GM19455 (cell line): ENCODE measurements at regions not wholly inside any gene's neighbourhood (a gene's known extent, or its start where the extent isn't known, plus 50 kb on each side); places are given as distances from the start of the nearest gene placed in this dataset.
A peak's percentile ranks its signal among the peaks of the same experiment; 100 is the strongest.
"Not testable (repeated sequence)": the region's sequence is repeated elsewhere in the genome, so short reads cannot be mapped to it uniquely, and the experiment has no call there.

Experiments
- ATAC-seq: cut with Tn5 transposase; IDR thresholded peaks from one replicate; pipeline ENCODE4 v1.9.1; 2021; ENCODE audit not compliant: unreplicated experiment

DNA sequence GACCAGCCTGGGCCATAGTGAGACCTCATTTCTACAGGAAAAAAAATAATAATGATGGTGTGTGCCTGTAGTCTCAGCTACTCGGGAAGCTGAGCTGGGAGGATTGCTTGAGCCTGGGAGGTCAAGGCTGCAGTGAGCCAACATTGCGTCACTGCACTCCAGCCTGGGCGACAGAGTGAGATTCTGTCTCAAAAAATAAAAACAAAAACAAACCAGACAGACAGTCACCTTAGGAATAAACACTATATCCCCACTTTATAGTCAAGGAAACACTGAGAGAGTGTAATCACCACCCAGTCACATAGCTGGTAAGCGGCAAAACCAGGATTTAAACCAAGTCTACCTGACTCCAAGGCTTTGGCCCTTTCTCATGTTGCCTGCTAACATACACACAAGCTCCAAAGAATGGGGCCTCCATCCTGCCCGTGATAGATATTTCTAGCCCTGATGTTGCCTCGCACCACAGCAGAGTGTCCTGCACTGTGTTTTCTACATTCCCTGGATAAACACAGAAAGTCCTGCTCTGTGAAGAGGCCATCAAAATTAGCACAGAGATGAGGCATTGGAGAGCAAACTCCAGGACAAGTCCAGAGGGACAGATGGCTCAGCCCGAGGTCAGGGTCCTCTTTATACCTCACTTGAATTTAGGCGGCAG is 66.1 kb upstream of the SMURF2 start:
- no peak for ATAC-seq

DNA sequence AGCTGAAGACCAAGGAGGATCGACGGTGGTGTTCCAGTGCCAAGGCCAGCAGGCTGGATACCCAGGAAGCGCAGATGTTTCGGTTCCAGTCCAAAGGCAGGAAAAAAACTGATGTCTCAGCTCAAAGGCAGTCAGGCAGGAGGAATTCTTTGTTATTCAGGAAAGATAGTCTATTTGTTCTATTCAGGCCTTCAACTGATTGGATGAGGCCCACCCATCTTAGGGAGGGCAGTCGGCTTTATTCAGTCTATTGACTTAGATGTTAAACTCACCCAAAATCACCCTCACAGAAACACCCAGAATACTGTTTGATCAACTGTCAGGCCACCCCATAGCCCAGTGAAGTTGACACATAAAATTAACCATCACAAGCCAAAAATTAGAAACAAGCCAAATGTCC is 63.9 kb upstream of the SMURF2 start:
- not testable (repeated sequence) for ATAC-seq

- not testable (repeated sequence) for ATAC-seq
Observed at GRCh38 chr17:64724246-64724645, 62.1 kb upstream of the SMURF2 start.

GRCh38 chr17:64723781-64724180 is 61.7 kb upstream of the SMURF2 start:
- ATAC-seq = no peak

- ATAC-seq = not testable (repeated sequence)
Observed at GRCh38 chr17:64721556-64721955, 59.4 kb upstream of the SMURF2 start.

DNA sequence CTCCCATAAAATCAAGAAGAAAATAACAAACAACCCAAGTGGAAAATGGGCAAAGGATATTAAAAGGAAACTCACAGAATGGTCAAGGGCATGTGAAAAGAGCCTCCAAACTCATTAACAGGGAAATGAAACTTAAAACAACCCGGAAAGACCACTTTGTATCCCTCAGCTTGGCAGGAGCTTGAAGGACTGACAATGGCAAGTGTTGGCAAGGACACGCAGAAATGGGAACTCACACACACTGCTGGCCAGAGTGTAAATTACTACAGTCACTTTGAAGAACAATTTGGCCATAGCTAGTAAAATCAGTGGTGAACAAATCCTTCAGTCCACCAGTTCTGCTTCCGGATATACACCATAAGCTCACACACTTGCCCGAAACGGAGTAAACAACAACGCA is 58.1 kb upstream of the SMURF2 start:
- not testable (repeated sequence) for ATAC-seq

DNA sequence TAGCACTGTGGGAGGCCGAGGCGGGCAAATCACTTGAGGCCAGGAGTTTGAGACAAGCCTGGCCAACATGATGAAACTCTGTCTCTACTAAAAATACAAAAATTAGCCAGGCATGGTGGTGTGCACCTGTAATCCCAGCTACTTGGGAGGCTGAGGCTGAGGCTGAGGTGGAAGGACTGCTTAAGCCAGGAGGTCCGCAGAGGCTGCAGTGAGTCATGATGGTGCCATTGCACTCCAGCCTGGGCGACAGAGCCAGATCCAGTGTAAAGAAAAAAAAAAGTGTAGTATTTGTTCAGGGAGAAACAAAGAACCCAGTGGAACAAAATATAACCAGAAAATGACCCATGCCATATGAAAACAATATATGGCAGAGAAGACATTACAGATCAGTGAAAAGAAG is 57.4 kb upstream of the SMURF2 start:
- ATAC-seq = not testable (repeated sequence)

DNA sequence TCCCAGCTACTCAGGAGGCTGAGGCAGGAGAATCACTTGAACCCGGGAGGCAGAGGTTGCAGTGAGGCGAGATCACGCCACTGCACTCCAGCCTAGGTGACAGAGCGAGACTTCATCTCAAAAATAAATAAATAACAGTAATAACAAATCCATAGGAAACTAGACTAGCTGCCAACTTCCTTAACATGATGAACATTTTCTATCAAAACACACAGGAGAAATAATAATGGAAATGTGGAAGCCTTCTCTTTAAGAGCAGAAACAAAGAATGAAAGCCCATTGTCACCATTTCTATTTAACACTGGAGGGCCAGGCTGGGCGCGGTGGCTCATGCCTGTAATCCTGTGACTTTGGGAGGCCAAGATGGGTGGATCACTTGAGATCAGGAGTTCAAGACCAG is 56.7 kb upstream of the SMURF2 start:
- ATAC-seq = not testable (repeated sequence)

- ATAC-seq = no peak
Observed at GRCh38 chr17:64718058-64718457, 56.0 kb upstream of the SMURF2 start.

GRCh38 chr17:64716496-64716895 is 54.4 kb upstream of the SMURF2 start:
- ATAC-seq = not testable (repeated sequence)

- ATAC-seq = not testable (repeated sequence)
Observed at GRCh38 chr17:64713786-64714185, 51.7 kb upstream of the SMURF2 start.

DNA sequence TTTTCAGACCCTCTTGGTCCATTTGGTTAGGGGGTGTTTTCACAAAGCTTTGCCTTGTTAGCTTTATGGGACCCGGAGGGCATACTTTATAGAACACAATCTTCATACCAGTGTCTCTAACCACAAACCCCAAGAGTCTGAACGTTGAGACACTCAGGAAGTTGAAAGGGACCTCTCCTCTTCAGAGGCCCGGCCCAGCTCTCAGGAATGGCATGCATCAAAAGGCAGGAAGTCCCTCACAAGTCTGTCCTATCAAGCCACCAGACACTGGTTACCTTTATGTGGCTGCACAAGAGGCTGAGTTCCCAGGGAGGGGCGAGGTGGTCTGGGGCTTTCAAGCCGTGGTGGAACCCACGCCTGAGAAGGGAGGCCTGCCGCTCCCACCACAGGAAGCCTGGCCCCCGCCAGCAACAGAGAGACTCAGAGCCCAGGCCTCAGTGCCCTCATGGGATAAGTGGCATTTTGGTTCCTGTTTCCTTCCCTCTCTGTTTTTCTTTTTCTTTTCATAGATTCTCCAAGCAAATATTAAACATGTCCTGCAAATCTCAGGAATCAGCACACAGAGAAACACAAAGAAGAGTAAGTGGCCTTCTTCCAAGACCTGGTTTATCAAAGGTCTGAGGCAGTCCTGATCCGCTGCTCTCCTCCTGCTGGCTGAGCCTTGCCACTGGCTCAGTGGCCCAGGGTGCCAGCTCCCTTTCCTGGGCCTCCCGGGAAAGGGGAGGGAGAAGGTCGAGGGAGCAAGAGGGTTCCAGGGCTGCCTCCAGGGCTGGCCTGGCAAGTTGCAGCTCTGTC is 50.6 kb upstream of the SMURF2 start:
- peak; percentile 56 for ATAC-seq
